HG02642 (cell line): ENCODE measurements at regions not wholly inside any gene's neighbourhood (a gene's known extent, or its start where the extent isn't known, plus 50 kb on each side); places are given as distances from the start of the nearest gene placed in this dataset.

Experiments used
- ATAC-seq: cut with Tn5 transposase; IDR thresholded peaks from one replicate; pipeline ENCODE4 v1.9.1; 2021; ENCODE audit warnings: mild to moderate bottlenecking; ENCODE audit not compliant: unreplicated experiment, poor library complexity

DNA sequence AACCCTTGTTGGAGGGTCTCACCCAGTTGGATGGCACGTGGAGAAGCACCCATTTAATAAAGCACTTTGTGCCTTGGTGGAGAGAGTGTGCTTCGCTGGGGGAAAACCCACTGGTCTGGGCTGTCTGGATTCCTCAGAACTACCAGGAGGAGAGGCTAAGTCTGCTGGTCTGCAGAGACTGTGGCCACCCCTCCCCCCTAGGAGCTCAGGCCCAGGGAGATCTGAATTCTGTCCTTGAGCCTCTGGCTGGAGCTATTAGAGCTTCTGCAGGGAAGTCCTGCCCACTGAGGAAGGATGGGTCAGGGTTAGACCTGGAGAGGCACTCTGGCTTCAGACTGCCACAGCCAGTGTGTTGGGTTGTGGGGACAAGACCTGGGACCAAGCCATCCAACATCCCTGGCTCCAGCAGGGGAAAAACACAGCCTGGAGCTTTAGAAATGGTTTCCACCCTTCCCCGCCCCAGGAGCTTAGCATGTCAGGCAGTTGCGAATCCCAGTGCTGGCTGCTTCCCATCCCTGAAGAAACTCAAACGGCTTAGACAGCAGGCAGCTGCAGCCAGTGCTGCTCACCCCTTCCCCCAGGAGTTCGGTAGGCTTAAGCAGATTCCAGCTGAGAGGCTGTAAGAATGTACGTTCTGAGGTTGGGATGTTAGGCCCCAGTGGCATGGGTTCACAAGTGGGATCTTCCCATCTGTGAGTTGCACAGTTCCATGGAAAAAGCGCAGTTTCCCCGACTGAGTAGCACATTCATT is 288.3 kb downstream of the TGFB2 start:
- ATAC-seq = no peak

DNA sequence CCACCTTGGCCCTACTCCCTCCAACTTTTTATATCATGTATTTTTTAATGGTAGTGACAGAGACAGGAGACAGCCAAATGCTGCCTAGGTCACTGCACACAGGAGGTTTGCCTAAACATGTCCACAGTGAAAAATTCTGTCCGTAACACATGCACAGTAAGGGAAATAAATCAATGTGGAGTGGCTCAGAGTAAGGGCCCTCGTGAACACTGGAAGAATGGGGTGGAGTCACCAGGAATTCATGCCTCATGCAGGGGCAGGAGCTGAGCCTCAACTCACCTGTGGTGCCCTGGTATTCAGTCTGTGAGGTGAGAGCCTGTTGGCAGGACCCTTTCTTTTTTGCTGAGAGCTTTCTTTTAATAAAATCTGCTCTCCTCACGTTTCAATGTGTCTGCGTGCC is 289.1 kb downstream of the TGFB2 start:
- no peak for ATAC-seq

DNA sequence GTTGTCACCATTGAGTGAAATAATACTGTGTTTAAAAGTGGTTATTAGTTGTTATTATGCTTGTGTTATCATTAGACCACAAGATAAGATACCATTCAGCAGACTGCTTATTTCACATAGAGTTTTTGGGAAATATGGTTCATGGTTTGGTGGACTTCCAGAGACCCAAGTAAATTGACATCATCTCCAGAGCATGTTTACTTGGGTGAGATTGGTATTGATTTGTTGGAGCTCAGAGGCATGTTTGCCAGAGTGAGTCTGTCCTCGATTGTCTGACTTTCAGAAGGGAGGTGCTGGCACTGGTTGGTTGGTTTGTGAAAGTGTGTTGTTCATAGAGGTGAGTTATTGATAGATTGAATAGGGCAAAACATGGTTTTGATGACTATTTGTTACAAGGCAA is 291.4 kb downstream of the TGFB2 start:
- ATAC-seq = no peak

DNA sequence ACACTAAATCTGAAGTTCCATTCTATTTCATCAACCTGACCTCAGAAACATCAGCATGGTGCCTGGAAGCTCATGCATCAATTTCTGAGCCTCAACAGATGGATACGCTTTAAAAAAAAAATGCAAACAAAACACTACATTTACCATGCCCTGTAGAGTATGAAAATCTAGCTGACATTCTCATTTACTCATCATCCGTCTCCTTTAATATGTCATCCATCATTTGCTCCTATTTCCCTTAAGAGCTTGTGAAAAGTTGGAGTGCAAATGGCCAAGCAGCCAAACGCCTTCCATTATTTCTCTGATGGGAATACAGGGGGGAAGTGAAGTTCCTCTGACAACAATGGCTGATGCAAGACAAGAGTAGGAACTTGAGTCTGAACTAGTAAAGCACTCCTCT is 295.0 kb downstream of the TGFB2 start:
- no peak for ATAC-seq

DNA sequence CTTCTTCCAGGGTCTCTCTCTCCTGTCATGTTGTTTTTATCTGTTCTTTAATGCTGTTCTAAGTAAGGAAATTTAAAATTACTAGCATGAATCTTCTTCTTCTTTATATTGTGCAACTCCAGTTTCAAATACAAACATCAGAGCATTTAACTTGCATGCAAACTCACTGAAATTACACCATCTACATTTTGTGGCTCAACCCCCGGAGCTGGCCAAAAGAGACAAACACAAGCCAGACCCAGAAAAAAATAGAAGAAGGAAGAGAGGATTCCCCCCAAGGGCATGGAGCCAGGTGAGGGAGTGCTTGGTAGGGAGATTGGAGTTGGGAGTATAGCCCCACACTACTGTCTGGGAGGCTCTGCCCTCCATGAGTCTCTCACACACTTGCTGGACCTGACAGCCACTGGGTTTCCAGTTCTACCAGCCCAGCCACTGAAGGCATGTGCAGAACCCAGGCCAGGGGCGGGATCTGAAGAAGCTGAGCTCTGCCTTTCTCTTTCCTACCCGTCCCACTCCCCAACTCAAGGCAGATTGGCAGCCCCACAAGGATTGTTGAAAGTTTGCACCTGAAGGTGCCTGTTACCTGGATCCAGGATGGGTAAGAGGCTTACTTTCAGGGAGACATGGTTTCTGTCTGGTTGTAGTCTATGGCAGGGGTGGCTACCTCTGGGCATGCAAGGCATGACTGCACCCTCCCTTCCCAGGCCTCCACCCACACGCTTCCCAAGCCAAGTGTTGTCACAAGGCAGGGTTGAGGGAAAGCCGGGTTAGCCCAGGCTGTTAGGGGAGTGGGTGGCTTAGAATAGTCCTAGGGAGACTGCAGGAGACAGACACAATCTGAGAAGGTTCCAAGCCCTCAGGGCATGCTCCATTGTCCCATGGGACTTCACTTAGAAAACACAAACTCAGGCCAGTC is 297.2 kb downstream of the TGFB2 start:
- ATAC-seq = no peak

DNA sequence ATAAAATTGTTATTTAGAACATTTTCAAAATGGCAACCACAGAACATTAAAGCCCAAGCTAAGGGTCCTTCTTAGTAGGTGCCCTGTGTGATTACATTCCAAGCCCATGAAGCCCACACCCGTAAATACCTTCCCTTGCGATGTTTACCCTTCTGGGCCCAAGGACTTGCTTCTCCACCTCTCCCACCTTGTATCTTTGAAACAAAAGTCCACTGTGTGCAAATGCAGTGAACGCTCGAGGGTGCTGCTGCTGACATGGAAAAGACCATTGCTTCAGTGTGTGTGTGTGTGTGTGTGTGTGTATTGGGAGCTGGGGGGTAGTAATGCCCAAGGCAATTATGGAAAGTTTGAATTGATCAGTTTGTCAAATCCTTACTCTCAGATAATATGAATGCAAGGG is 298.1 kb downstream of the TGFB2 start:
- no peak for ATAC-seq

DNA sequence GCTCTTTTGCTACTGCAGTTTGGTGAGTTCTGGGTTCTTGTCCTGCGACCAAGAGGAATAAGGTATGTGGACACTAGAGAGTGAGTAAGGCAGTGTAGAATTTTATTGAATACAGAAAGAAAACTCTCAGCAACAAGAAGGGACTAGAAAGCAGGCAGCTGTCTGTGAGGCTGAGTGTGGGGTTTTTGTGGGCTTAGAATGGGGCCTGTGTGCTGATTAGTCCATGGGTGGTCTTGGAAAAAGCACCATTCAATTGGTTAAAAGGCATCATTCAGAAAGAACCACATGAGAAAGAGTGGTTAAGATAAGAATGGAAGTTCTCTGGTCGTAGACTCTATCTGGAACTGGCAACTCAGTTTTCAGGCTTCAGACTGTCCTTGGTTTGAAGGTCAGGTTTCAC is 298.8 kb downstream of the TGFB2 start:
- no peak for ATAC-seq

DNA sequence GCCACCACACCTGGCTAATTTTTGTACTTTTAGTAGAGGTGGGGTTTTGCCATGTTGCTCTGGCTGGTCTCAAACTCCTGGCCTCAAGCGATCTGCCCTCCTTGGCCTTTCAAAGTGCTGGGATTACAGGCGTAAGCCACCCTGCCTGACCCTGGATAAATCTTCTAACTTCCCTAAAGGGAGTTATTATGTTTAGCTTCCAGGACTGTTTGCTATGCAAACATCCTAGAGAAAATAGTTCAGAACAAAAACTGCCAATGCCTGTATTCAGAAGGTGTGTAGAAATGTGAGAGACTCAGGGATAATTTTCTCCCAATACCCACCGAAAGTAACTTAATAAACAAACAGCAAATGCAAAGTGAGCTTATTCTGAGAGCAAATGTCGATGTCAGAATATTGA is 301.2 kb downstream of the TGFB2 start:
- no peak for ATAC-seq

DNA sequence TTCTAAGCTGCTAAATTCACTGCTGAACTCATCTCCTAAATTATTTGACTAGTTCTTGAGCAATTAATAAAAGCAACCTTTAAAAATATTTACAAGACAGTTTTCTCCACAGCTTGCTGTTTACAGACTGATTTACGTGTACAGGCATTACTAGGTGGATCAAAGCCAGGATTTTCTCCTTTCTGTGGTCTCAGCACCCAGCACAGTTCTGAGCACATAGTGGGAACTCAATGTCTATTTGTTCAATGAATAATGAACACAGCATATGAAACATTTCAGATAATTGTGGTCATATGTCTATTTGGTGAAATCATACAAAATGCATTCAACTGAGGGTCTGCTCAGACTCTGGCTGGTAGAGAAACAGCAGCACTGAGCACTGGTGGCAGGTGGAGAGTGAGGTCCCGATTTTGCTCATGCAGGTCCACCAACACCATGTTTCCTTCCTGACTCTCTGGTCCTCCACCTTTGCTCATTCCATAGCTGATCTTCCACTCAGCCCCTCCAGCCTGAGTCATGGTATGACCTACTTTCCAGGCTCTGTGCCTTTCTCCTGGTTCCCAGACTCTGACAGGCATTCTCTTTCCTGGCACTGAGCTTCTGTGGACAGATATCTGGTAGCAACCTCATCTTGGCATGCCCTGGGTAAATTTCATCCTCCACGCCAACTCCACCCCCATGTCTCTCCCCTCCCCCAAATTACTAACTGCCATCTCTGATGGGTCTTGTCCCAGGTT is 311.3 kb downstream of the TGFB2 start:
- ATAC-seq = no peak

DNA sequence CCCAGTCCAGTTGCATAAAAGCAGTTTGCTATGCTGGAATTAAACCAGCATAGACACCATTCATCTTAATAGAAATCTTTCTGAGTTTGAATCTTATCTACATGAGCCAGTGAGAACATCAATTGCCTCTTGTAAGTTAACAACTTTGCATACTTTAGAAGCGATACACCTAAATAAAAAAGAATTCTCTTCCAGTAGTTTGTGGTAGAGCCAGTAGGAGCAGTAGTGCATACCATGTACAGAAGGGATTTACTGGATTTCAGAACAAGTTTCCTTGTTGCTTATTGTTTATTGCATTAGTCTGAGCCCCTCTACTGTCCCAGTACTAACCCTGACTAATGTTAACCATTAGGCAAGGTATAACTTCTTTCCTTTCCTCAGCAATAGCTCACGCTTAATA is 313.1 kb downstream of the TGFB2 start:
- no peak for ATAC-seq

DNA sequence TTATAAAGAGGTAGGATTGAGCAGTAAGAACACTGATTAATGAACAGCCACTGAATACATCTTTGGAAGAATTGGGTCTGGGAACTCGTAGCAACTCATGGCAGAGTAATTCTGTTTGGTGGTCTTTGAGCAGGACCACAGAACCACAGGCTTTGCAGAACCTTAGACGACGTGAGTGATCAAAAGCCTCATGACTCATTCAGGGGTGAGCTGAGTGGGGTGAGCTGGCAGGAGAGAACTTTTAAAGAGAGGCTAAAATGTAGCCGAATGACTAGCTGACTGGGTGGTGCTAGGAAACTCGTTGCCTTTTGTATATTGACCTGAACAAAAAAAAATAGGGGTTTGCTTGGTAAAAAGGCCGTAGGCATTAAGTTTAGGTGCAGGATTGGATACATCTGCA is 313.8 kb downstream of the TGFB2 start:
- ATAC-seq = no peak

DNA sequence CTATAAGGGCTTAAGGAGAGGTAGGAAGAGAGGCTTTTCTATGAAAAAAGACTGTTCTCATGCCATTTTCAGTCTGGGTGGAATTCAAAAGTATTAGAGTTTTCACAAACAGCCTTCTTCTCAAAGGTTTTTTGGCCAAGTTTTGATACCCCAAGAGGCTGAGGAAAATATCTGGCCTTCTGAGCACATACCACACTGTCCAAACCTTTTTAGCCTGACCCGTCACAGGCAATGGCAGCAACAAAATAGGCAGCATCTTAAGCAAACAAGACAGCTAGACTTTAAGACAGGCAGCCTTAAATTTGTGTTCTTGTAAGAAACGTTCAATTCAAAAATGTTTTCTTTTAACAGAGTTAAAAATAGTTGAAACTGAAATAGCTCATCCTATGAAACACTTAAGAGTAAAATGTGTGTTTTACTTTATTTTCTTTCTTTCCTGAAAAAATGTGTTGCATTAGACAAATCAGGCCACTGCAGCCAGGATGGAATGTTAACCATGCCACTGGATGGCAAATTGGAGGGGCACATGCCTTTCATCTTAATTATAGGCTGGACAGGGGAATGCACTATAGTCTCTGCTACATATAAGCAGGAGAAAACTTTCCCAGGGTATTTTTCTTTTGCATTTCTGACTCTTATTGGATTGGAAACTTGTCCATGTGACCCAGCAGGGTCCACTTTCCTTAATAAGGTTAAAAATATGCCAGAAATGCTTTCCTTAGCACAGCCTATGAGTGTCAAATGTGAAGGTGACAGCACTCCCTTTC is 315.0 kb downstream of the TGFB2 start:
- no peak for ATAC-seq

DNA sequence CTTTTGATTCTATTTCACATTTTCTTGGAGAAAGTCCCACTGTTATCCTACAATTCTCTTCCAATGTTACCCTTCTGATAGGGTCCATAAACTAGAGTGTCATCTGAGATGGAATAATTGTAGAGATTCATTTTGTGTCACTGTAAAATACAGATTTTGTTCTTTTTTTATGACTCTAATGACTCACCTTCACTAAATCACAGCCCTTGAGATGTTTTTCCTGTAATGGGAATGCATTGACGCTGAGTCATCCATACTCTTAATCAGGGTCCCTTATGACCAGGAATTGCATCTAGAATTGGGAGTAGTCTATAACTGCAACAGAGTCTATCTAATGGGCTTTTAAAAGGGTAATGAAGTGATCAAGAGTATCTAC is 315.5 kb downstream of the TGFB2 start:
- ATAC-seq = no peak

DNA sequence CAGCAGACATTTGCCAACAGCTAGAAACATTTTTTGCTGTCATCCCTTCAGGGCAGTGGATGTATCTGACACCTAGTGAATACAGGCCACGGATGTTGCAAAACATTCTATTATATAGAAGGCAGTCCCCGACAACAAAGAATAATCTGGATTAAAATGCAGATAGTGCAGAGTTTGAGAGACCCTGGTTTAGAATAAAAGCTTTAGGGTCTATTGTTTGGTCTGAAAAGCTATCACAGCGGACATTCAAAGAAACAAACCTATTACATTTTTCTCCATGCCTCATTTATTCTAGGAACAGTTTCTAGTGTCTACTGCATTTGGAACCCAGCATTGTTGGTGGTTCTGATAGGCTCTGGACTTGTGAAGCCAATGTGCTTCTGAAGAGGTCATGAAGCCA is 316.3 kb downstream of the TGFB2 start:
- no peak for ATAC-seq

DNA sequence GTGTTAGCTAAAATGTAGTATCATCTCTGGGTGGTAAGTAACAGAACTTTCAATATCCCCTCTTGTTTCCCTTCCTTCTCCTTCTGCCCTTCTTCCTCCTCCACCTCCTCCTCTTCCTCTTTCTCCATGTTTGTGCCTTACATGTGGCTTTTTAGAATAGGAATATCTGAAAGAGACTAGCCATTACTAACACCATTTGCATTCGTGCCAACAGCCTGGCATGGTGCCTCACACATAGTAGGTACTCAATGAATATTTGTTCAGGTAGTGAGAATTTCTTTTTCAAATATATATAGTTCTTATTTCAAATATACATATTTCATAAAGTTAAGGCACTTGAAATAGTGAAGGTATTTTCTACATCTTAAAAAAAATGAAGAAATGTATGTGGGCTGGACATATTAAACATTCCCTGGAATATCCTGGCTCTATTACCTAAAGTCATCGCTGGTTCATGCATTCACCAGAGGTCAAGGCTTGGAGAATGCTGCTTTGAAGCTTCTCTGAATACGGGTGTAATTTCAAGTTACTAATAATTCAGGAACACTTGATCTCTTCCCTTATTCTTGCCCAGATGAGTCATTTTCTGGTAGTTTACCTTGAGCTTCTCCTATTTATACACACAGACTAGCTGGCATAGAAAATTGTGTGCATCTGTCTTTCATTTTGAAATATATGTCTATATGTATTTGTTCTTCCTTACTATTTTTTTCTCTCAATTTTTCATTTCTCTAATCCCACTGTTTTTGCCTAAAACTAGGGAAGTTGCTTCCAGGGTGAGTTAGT is 319.4 kb downstream of the TGFB2 start:
- no peak for ATAC-seq

DNA sequence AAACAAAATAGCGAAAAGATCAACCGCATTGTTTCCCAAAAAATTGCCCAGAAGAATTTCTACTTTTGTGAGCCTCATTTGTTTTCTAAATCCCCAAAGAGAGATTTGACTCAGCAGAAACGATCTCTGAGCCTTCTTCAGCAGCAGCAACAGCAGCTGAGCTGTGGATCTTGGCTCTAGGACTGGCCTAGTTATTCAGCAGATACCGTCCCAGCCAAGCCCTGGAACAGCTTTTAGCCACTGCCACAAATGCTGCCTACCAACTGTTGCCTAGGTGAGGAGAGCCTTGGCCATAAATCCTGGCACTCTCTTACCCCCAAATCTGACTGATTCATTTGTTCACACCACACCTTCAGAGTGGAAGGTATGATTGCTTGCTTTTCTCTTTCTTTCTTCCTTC is 320.1 kb downstream of the TGFB2 start:
- no peak for ATAC-seq

DNA sequence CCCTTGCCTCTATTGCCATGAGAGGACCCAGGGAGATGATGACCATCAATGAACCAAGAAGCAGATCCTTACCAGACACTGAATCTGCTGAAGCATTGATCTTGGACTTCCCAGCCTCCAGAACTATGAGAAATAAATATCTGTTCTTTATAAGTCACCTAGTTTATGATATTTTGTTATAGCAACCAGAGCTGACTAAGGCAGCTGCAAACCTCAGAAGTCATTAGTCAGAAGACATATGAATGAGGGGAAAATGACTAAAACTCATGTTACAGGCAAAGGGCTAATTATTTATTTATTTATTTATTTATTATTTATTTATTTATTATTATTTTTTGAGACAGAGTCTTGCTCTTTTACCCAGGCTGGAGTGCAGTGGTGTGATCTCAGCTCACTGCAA is 321.1 kb downstream of the TGFB2 start:
- ATAC-seq = no peak

DNA sequence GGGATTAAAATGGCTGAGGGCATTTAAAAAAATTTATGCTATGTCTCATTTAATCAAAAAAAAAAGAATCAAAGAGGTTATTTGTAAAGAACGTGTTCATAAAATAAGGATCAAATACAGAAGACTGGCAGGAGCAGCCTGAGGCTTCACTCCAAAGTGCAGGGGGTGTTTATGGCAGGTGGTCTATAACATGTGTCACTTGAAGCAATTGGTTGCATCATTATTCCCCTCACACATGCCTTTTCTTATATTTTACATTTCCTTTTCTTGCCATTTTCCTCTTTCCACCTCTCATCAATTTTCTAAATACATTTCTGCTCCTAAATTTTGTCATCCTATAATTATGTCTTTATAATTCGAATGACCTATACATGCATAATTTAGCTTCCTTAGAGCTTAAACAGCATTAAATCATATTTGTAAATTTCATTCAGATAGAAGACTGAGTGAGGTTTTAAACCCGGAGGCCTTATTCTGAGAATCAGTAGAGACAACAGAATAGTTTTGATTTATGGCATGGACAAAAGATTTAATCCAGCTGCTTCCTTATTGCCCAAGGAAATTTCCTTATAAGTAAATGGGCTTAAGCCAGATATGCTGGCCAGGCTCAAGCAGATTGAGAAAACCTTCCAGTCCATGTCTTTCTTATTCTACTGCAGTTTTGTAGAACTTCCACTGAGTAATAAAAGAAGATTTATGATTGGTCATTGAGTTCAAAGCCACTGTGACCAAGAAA is 322.8 kb downstream of the TGFB2 start:
- ATAC-seq = no peak

DNA sequence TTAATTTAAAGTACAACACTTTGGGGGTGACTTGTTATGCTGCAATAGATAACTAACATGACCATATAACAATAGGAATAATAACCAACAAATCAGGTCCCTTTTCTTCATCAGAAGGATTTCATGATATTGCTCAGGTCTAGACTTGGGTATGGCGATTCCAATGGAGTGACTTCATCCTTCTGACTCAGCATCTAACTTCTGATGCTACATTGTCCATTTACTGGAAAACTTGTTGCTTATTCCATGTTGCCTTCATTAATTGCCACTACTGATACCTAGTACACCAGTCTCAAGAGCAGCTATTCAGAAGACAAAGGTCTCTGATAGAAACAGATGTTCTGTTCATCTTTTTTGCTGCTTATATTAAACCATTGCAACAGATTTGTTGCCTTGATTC is 324.3 kb downstream of the TGFB2 start:
- ATAC-seq = no peak
